ENCODE measurements at regions not wholly inside any gene's neighbourhood (a gene's known extent, or its start where the extent isn't known, plus 50 kb on each side); places are given as distances from the start of the nearest gene placed in this dataset.

DNA sequence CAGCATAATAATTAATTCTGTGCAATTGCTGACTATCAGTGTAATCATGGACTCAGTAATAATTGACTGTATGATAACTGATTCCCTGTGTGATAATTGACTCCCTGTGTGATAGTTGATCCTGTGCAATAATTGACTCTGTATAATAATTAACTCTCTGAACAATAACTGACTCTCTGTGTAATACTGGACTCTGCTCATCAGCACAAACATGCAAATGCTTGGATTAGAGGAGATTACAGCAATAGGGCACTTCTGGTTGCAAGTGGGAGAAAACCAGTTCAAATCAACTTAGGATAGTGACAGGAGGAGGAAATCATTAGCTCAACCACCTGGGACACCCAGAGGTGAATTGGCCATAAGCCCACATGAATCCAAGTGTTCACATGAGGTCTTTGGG lies 582.1 kb downstream of the RBFOX1 start:
- no peak for TF ChIP-seq POLR2A (IDR thresholded peaks at IDR 0.05; ENCODE audit: control extremely low read depth in 1 of 2, low read depth in 2 of 2, low read length in 2 of 2)
- TF ChIP-seq TAF1 (IDR thresholded peaks at IDR 0.05; ENCODE audit: low read depth, low read length) = no peak
- no peak for TF ChIP-seq CHD2 (IDR thresholded peaks at IDR 0.05; ENCODE audit: low read length)
- TF ChIP-seq, protein P1, sequence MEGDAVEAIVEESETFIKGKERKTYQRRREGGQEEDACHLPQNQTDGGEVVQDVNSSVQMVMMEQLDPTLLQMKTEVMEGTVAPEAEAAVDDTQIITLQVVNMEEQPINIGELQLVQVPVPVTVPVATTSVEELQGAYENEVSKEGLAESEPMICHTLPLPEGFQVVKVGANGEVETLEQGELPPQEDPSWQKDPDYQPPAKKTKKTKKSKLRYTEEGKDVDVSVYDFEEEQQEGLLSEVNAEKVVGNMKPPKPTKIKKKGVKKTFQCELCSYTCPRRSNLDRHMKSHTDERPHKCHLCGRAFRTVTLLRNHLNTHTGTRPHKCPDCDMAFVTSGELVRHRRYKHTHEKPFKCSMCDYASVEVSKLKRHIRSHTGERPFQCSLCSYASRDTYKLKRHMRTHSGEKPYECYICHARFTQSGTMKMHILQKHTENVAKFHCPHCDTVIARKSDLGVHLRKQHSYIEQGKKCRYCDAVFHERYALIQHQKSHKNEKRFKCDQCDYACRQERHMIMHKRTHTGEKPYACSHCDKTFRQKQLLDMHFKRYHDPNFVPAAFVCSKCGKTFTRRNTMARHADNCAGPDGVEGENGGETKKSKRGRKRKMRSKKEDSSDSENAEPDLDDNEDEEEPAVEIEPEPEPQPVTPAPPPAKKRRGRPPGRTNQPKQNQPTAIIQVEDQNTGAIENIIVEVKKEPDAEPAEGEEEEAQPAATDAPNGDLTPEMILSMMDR (IDR thresholded peaks at IDR 0.05; ENCODE audit: control extremely low read depth in 1 of 3, insufficient read depth in 1 of 3, low read depth in 1 of 3, low read length in 3 of 3) = no peak
- TF ChIP-seq SP2 (IDR thresholded peaks at IDR 0.05; ENCODE audit: low read length) = no peak
- TF ChIP-seq TCF12 (IDR thresholded peaks at IDR 0.05; ENCODE audit: low read depth, low read length) = no peak
- TF ChIP-seq SIN3A (conservative IDR thresholded peaks at IDR 0.05 in 1 of 2, IDR thresholded peaks at IDR 0.05 in 1 of 2; ENCODE audit: low read depth in 1 of 2, low read length in 2 of 2) = no peak
- TF ChIP-seq POLR2AphosphoS5 (IDR thresholded peaks at IDR 0.05; ENCODE audit: low read depth, low read length) = no peak
- TF ChIP-seq MAFK (IDR thresholded peaks at IDR 0.05; ENCODE audit: low read depth, low read length) = no peak
- TF ChIP-seq JUND (IDR thresholded peaks at IDR 0.05; ENCODE audit: low read length) = no peak
- TF ChIP-seq EZH2 (IDR thresholded peaks at IDR 0.05; ENCODE audit: low read depth, low read length, severe bottlenecking) = no peak
- no peak for TF ChIP-seq TBP (IDR thresholded peaks at IDR 0.05; ENCODE audit: low read depth, low read length)
- TF ChIP-seq CREB1 (IDR thresholded peaks at IDR 0.05) = no peak
